ENCODE measurements at regions not wholly inside any gene's neighbourhood (a gene's known extent, or its start where the extent isn't known, plus 50 kb on each side); places are given as distances from the start of the nearest gene placed in this dataset.
"Not testable (repeated sequence)": the region's sequence is repeated elsewhere in the genome, so short reads cannot be mapped to it uniquely, and the experiment has no call there.

GRCh38 chr18:44569391-44570055 lies 111.2 kb upstream of the SETBP1 start:
- DNase-seq, result no peak

GRCh38 chr18:44579028-44579702 lies 101.5 kb upstream of the SETBP1 start:
- no peak for DNase-seq

GRCh38 chr18:44579745-44580144 lies 100.9 kb upstream of the SETBP1 start:
- no peak for DNase-seq

GRCh38 chr18:44580159-44580558 lies 100.5 kb upstream of the SETBP1 start:
- DNase-seq, result no peak

GRCh38 chr18:44580782-44581181 lies 99.9 kb upstream of the SETBP1 start:
- not testable (repeated sequence) for DNase-seq

GRCh38 chr18:44582456-44582855 lies 98.2 kb upstream of the SETBP1 start:
- DNase-seq, result no peak

GRCh38 chr18:44584900-44585299 lies 95.8 kb upstream of the SETBP1 start:
- DNase-seq, result no peak

- no peak for DNase-seq
These were observed 93.7 kb upstream of the SETBP1 start for GRCh38 chr18:44586782-44587524.

- DNase-seq, result no peak
These were observed 92.2 kb upstream of the SETBP1 start for GRCh38 chr18:44588508-44588907.

GRCh38 chr18:44589693-44590355 lies 90.9 kb upstream of the SETBP1 start:
- DNase-seq, result no peak

- no peak for DNase-seq
These were observed 89.6 kb upstream of the SETBP1 start for GRCh38 chr18:44590956-44591670.

- no peak for DNase-seq
These were observed 88.0 kb upstream of the SETBP1 start for GRCh38 chr18:44592639-44593038.

- DNase-seq, result no peak
These were observed 85.8 kb upstream of the SETBP1 start for GRCh38 chr18:44594799-44595467.

GRCh38 chr18:44597797-44598196 lies 82.9 kb upstream of the SETBP1 start:
- DNase-seq, result no peak

GRCh38 chr18:44598514-44598913 lies 82.2 kb upstream of the SETBP1 start:
- no peak for DNase-seq

- DNase-seq, result no peak
These were observed 81.3 kb upstream of the SETBP1 start for GRCh38 chr18:44599412-44599811.

GRCh38 chr18:44601447-44601846 lies 79.2 kb upstream of the SETBP1 start:
- DNase-seq, result no peak

GRCh38 chr18:44602380-44602779 lies 78.3 kb upstream of the SETBP1 start:
- DNase-seq, result no peak

- no peak for DNase-seq
These were observed 77.8 kb upstream of the SETBP1 start for GRCh38 chr18:44602845-44603244.

GRCh38 chr18:44609181-44609941 lies 71.3 kb upstream of the SETBP1 start:
- no peak for DNase-seq

- DNase-seq, result no peak
These were observed 59.9 kb upstream of the SETBP1 start for GRCh38 chr18:44620812-44621211.

All from stimulated activated CD4-positive, alpha-beta T cell treated with anti-CD3 and anti-CD28 coated beads, Interleukin-1b, Interleukin-23, amount 100 ng/mL, for 48 hours (primary cell).